ENCODE measurements at regions not wholly inside any gene's neighbourhood (a gene's known extent, or its start where the extent isn't known, plus 50 kb on each side); places are given as distances from the start of the nearest gene placed in this dataset.
A peak's percentile ranks its signal among the peaks of the same experiment; 100 is the strongest.
"Not testable (repeated sequence)": the region's sequence is repeated elsewhere in the genome, so short reads cannot be mapped to it uniquely, and the experiment has no call there.

GRCh38 chr2:175755169-175755568 is 246.9 kb downstream of the LNPK start:
- DNase-seq: no peak

DNA sequence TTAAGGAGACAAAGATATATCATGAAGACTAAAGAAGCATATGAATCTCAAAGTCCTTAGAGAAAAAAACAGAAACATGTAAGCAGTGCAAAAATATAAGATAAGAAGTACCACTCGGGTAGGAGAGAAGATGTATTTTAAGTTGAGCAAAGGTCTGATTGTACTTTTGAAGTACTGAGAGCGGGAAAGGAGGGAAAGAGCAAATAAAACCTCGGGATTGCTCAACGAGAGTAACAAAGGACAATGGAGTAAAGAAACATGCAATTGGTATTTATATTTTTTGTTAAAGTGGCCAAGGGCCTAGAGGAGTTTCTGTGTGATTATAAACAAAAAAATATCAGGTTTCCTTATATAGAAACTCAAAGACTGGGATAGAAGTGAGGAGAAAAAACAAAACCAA is 251.9 kb downstream of the LNPK start:
- DNase-seq: no peak

DNA sequence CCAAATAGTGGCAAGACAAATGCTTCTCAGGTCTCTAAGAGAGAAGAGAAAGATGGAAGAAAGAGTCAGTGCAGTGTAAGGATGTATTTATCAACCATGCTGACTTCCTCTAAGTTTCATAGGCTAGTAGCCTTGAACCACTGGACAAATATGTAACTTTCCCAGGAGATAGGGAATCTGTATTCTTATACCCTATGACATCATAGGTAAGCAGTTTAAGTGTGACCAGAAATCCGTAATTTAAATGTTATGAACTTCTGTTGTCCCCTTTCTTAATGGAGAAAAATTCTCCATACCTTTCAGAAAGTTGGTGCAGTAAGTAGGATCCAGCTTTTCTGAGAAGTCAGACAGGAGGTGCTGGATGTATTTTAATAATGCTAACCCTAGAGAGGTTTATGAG is 256.2 kb downstream of the LNPK start:
- DNase-seq: no peak

- DNase-seq: peak; percentile 25
Observed at GRCh38 chr2:175744000-175744399, 258.1 kb downstream of the LNPK start.

DNA sequence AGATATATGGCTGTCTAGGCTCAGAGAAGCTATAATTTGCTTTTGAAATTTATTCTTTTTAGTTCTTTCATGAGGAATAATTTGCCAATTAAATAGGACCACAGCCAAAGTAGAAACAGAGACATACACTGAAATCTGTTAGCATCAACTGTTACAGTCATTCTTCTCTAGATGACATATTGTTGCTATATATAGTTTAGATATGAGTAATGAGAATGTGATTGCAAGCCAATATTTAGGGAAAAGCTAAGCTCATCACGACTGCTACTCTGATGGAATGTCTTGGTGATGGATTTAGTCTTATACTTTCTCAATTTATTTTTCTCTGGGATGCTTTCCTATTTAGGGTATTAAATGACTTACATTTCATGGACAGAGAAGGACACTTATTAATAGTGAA is 259.1 kb downstream of the LNPK start:
- no peak for DNase-seq

DNA sequence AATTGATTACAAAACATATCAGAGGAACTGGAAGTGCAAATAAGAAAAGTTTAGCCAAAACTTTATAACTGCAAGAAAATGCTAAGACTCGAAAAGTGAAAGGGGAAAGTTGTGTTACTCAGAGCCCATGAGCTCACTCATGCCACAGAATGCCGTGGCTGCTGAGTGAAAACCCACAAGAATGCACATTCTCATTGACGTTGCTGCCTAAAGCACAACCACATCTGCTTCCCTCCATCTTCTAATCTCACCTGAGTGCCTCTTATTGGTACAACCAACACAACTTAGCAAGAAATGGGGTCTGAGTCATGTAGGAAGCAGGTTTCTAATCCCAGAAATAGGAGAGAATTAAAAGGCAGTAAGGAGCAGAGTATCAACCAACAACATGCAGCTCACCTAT is 259.7 kb downstream of the LNPK start:
- DNase-seq: no peak

DNA sequence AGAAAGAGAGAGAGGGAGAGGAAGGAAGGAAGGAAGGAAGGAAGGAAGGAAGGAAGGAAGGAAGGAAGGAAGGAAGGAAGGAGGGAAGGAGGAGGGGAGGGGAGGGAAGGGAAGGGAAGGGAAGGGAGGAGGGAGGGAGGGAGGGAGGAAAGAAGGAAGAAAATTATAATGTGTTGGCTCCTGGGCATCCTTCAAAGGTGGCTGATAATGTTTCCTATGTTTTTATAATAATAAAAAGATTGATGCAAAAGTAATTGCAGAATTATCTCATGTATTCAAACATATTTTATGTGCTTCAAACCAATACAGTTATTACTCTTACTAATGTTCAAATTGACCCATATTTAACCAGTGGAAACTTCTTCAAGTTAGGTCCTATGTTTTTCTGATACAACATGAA is 260.9 kb downstream of the LNPK start:
- no peak for DNase-seq

GRCh38 chr2:175737722-175738361 is 264.2 kb downstream of the LNPK start:
- DNase-seq: no peak

DNA sequence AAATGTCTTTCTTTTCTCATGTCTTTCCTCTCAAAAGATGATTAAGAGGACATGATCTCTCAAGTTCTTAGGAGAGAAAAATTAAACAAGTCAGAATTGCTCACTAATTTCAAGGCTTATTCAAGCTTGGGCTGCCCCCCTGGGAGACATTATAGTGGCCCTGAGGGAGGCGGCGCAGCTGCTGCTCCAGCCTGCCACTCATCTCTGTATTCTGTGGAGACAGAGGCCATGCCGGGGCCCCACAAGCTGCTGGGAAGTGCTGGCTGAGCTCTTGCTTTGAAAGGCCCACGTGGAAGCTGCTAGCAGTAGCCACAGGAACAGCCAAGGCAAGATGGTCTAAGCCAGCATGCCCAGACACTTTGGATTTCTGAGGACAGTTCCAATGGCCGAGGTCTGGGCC is 267.4 kb downstream of the LNPK start:
- DNase-seq: no peak

GRCh38 chr2:175732531-175732930 is 269.5 kb downstream of the LNPK start:
- DNase-seq: no peak

DNA sequence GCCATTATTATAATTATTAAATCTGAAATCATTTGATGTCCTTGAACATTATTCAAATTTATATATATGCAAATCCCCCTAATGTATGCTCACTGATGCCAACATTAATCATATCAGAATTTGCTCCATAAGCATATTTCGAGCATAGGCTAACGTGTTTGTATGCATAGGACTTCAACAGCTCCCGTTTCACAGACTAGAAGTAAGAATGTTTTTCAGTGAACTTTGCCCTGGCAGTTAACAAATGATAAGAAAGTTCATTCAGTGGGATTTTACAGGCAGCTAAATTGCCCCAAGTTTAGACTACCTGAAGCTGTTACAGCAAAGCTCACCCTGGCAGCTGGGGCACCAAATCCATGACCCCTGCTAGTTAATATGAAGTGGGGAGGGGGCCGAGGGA is 272.0 kb downstream of the LNPK start:
- DNase-seq: no peak

DNA sequence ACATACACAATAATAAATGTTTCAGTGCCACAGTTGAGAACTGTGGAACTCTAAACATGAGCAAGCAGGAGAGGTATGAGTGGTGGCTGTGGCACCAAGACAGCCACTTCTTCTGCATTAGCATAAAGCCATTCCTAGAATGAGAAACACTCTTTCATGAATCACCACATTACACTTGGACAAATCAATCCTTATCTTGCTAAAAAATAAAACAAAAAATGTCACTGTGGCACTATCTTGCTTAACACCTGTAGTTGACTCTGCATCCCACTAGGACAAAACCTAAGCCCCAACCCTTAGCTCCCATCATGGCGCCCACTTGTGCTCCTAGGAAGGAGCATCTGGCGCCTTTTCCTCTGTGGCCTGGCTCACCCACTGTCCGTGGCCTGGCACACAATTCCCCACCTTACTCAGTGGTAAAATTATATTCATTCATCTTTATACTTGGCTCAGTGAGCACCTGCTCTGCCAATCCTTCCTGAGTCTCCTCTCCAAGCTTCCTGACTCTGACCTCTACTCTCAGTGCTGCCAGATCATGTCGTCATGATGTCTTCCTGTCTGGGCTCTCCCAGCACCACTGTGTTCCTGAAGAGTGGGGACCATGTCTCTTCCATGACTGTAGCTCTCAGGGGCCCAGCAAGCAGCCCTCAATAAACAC is 272.9 kb downstream of the LNPK start:
- DNase-seq: no peak

- no peak for DNase-seq
Observed at GRCh38 chr2:175728032-175728431, 274.0 kb downstream of the LNPK start.

DNA sequence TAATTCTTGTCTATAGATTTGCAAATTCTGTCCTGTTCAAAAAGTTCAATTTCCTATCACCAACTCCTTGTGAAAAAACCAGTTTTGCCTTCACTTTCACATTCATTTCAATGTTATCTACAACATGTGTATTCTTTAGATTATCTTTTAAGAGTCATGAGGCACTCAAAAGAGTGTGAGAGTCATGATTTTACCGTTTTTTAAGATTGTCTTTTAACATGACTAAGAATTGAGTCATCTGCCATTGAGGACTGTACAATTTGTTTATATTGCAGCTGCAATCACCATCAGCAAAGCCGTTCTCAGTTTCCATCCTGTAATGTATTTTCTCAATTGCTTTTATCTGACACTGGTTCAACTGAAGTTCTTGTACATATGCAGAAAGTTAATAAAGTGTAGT is 275.8 kb downstream of the LNPK start:
- no peak for DNase-seq

- DNase-seq: no peak
Observed at GRCh38 chr2:175709248-175709647, 292.8 kb downstream of the LNPK start.

- DNase-seq: no peak
Observed at GRCh38 chr2:175707322-175707721, 294.7 kb downstream of the LNPK start.

GRCh38 chr2:175704568-175704967 is 297.5 kb downstream of the LNPK start:
- not testable (repeated sequence) for DNase-seq

DNA sequence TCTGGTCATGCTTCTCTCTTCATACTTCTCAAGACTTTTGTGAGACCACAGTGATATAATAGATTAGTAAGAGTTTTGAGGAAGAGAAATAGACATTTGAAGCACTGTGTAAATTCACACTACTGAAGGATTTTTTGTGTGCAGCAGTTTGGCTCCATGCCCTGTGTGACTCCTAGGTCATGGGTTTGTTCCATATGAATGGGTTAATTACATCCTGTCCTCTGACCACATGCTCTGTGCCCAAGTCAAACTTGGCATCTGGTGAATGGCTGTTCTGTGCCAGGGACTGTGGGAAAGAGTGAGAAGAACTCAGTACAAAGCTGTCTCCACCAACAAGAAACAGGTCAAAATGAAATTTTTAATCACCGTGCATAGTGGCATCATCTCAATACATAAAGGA is 304.0 kb downstream of the LNPK start:
- no peak for DNase-seq

DNA sequence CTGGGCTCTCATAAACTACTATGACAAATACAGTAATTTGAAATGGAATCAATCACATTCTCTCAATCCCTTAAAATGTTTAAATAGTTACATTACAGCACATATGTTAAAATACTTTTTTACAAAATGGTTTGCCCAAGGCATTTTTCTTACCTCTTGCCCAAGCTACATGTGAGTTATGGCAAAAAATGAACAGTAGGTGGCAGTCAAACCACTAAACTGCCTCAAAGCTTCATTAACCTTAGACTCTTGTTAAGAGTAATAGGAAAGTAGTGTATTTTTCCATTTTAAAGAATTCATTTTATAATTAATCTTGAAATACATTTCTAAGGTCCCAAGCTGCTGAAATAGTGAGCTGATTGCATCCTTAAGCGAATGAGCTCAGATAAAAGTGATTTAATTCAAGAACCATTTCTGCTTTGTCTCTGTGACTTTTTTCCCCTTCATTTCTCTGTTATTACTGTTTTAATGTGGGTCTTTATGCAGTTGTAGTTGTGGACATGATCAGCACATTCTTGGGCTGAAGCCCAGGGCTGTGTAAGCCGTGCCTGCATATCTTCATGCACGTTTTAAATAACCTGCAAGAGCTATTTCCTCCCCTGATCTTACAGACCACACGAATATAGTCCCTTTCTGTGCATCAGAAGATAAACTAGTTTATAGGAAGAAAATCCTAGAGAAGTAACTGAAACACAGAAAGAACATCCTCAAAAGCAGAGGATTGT is 311.8 kb downstream of the LNPK start:
- DNase-seq: peak; percentile 80

DNA sequence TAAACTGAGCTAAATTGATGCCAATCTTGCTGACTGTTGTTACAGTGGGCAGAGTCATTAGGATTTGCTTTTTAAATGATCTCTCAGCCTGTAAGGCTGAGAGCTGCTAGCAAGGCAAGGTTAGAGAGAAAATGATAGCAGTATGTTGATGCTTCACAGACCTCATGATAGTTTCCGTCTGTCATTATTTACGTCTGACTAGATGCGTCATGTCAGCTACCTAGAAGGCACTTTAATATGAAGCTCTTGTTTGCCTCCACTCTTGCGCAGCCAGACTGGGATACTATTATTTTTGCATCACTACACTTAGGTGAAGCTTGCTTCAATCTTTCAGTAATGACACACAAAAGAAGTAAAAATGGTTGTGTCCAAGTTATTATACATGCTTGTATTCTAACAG is 313.8 kb downstream of the LNPK start:
- no peak for DNase-seq

DNA sequence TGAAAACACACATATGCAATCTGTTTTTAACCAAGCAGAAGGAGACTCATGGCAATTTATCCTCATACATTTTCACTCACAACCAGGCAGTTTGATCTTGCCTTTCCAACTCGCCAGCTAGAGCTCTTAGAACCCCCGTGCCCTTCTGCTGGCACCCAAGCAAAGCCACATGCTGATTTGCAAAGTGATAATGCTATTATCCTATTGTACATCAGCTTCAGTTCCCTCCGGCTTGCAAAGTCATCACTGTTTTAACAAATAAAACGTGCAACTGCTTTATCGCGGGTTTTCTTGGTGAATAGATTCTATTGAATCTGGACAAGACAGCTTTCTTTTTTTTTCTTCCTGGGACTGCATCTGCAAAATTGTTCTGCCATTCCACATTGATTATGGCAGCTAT is 314.6 kb downstream of the LNPK start:
- DNase-seq: peak; percentile 41

GRCh38 chr2:175686002-175686401 is 316.1 kb downstream of the LNPK start:
- no peak for DNase-seq

DNA sequence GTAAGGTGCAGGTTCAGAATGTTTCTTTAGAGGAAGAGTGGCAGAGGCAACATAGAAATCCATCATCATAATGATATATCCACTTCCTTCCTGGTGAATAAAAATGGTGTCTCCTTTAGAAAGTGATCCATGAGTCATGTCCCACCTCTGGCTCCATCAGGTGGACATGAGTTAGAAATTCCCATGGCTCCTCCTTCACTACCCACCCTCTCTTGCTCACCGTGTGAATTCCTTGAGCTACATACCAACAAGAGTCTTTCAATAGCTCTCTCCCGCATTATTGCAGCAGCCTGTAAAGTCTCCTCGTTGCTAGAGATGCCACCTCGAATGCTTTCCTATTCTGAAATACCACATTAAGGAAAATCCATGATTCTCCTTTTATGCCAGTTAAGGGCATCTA is 317.6 kb downstream of the LNPK start:
- DNase-seq: no peak

DNA sequence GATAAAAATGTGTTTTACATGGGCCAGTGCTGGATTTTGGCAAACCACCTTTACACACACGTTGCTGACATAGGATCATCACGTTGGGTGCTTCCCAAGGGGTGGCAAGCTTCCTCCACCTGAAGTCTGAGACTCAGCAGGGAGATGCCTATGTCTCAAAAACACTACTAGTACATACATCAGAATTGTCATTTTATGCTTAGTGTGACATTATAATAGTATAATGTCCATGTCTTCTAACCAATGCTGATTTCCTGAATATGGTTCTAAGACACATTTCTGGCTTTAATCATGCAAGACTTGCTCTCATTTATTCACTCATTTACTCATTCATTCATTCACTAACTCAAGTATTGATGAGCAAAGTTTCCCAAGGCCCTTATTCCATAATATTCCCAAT is 322.3 kb downstream of the LNPK start:
- no peak for DNase-seq

Data from hematopoietic multipotent progenitor cell treated with erythropoietin and hydrocortisone succinate and interleukin-3 and kit ligand, for 4 days (in vitro differentiated cells).